WTC11 (cell line): ENCODE measurements at regions not wholly inside any gene's neighbourhood (a gene's known extent, or its start where the extent isn't known, plus 50 kb on each side); places are given as distances from the start of the nearest gene placed in this dataset.

ENCODE experiments used
- ATAC-seq: fragments of 200-7000 bp; cut with Tn5 transposase; 2 replicates; pipeline ENCODE4 v1.10.0; 2021; ENCODE audit warnings: mild to moderate bottlenecking, moderate library complexity
- CTCF ChIA-PET: fragments of 300-600 bp; sonication (Branson Sonifier 250); formaldehyde crosslinking; loops from one replicate; lab custom pipeline; 2021; ENCODE audit warnings: antibody characterized with exemption; lab: Charles Lee
- POLR2A ChIA-PET: fragments of 350-600 bp; sonication (Branson Sonifier 250); formaldehyde crosslinking; loops from one replicate; lab custom pipeline; 2021; ENCODE audit warnings: antibody characterized with exemption; lab: Charles Lee
- DNase-seq: peaks from one replicate; pipeline ENCODE4 v3.0.0; 2021; ENCODE audit warnings: low spot score
- H3K27ac Mint-ChIP-seq: 2 replicates; pipeline ENCODE4 v1.8.0; 2021; ENCODE audit warnings: mixed read lengths
- H3K27me3 Mint-ChIP-seq: 2 replicates; pipeline ENCODE4 v1.8.0; 2021; ENCODE audit warnings: low read depth, mild to moderate bottlenecking, moderate library complexity, mixed read lengths
- H3K36me3 Mint-ChIP-seq: 2 replicates; pipeline ENCODE4 v1.8.0; 2021; ENCODE audit warnings: mixed read lengths
- H3K4me1 Mint-ChIP-seq: 2 replicates; pipeline ENCODE4 v1.8.0; 2022; ENCODE audit warnings: mixed read lengths
- H3K4me3 Mint-ChIP-seq: 2 replicates; pipeline ENCODE4 v1.8.0; 2021; ENCODE audit warnings: mild to moderate bottlenecking, moderate library complexity, mixed read lengths
- H3K9me3 Mint-ChIP-seq: 2 replicates; pipeline ENCODE4 v1.8.0; 2021; ENCODE audit warnings: mixed read lengths
- CBFB ChIP-seq: sonication (generic); formaldehyde crosslinking; IDR thresholded peaks from 2 replicates; pipeline ENCODE4 v1.8.1; 2022; ENCODE audit warnings: mild to moderate bottlenecking, low read depth, missing genetic modification reagents
- ELF4 ChIP-seq: sonication (generic); formaldehyde crosslinking; IDR thresholded peaks from 2 replicates; pipeline ENCODE4 v1.8.1; 2022; ENCODE audit warnings: low read depth, mild to moderate bottlenecking, moderate library complexity, missing genetic modification reagents
- FOXP1 ChIP-seq: sonication (generic); formaldehyde crosslinking; IDR thresholded peaks from 2 replicates; pipeline ENCODE4 v1.8.0; 2022; ENCODE audit warnings: missing genetic modification reagents, mild to moderate bottlenecking, moderate library complexity, borderline replicate concordance
- NFE2L1 ChIP-seq: sonication (generic); formaldehyde crosslinking; IDR thresholded peaks from 2 replicates; pipeline ENCODE4 v1.8.1; 2023; ENCODE audit warnings: missing genetic modification reagents
- NR3C1 ChIP-seq: sonication (generic); formaldehyde crosslinking; conservative IDR thresholded peaks from 2 replicates; pipeline ENCODE4 v1.8.1; 2023; ENCODE audit warnings: low read depth, mild to moderate bottlenecking, missing genetic modification reagents
- TP53 ChIP-seq: sonication (generic); formaldehyde crosslinking; IDR thresholded peaks from 2 replicates; pipeline ENCODE4 v1.8.1; 2023; ENCODE audit warnings: mild to moderate bottlenecking, missing genetic modification reagents
- ZNF138 ChIP-seq: sonication (generic); formaldehyde crosslinking; conservative IDR thresholded peaks from 2 replicates; pipeline ENCODE4 v1.8.1; 2022; ENCODE audit warnings: mild to moderate bottlenecking, moderate library complexity, missing genetic modification reagents
- ZNF396 ChIP-seq: fragments of 250-450 bp; sonication (Bioruptor Pico); IDR thresholded peaks from 2 replicates; pipeline ENCODE4 v1.8.0; 2021; ENCODE audit warnings: mild to moderate bottlenecking, moderate library complexity, borderline replicate concordance
- ZNF671 ChIP-seq: fragments of 250-450 bp; sonication (Bioruptor Pico); IDR thresholded peaks from 2 replicates; pipeline ENCODE4 v1.8.0; 2021; ENCODE audit warnings: mild to moderate bottlenecking
- TF ChIP-seq, protein P1 (sequence below): sonication (generic); formaldehyde crosslinking; IDR thresholded peaks from 2 replicates; pipeline ENCODE4 v1.8.1; 2022; ENCODE audit warnings: missing genetic modification reagents, borderline replicate concordance
- TF ChIP-seq, protein P2 (sequence below): fragments of 250-450 bp; sonication (Bioruptor Pico); conservative IDR thresholded peaks from 2 replicates; pipeline ENCODE4 v1.9.0; 2021; ENCODE audit warnings: mild to moderate bottlenecking
- TF ChIP-seq, protein P3 (sequence below): sonication (generic); formaldehyde crosslinking; IDR thresholded peaks from 2 replicates; pipeline ENCODE4 v1.8.1; 2023; ENCODE audit warnings: mild to moderate bottlenecking, missing genetic modification reagents
- TF ChIP-seq, protein P4 (sequence below): sonication (generic); formaldehyde crosslinking; IDR thresholded peaks from 2 replicates; pipeline ENCODE4 v1.8.0; 2022; ENCODE audit warnings: mild to moderate bottlenecking, missing genetic modification reagents
- TF ChIP-seq, protein P5 (sequence below): fragments of 250-450 bp; sonication (Bioruptor Pico); IDR thresholded peaks from 2 replicates; pipeline ENCODE4 v1.9.0; 2021; ENCODE audit warnings: mild to moderate bottlenecking, borderline replicate concordance
- TF ChIP-seq, protein P6 (sequence below): sonication (generic); formaldehyde crosslinking; IDR thresholded peaks from 2 replicates; pipeline ENCODE4 v1.8.1; 2022; ENCODE audit warnings: low read depth, mild to moderate bottlenecking, moderate library complexity, missing genetic modification reagents, borderline replicate concordance
- TF ChIP-seq, protein P7 (sequence below): sonication (generic); formaldehyde crosslinking; conservative IDR thresholded peaks from 2 replicates; pipeline ENCODE4 v1.8.1; 2023; ENCODE audit warnings: mild to moderate bottlenecking, low read depth, missing genetic modification reagents, moderate library complexity
- TF ChIP-seq, protein P8 (sequence below): sonication (generic); formaldehyde crosslinking; IDR thresholded peaks from 2 replicates; pipeline ENCODE4 v1.8.1; 2023; ENCODE audit warnings: mild to moderate bottlenecking, missing genetic modification reagents, moderate library complexity

DNA sequence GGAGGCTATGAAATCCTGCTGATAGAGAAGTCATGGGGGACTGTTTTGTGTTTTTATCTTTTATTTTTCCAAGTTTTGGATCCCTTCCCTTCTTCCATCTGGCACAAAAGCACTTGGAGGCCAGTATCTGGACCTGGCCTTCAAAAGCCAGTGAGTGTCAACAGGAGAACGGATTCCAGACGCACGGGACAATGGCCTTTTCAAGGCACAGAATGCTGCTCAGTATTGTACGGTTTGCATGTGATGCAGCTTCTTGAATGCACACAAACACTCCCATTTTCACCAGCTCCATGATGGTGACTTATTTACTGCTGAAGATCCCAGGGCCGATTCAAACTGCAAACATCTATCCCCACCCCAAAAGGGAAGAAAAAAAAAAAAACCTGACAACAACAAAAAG, 145.4 kb downstream of the CPEB2 start:
- POLR2A ChIA-PET = no interaction called here
- no peak overlapping the region for H3K4me3 Mint-ChIP-seq
- H3K4me1 Mint-ChIP-seq = peaks cover 40% of the 10 kb centered on the region
- H3K36me3 Mint-ChIP-seq = no peaks in the 10 kb centered on the region
- no peaks in the 10 kb centered on the region; the same call in 1 of the 2 replicates for H3K27me3 Mint-ChIP-seq
- peaks cover 16% of the 10 kb centered on the region for H3K9me3 Mint-ChIP-seq
- CTCF ChIA-PET = no interaction called here
- no peak for ATAC-seq
- TF ChIP-seq ELF4 (no peak), ZNF396 (no peak), ZNF671 (CRISPR knock-in tag) (no peak), FOXP1 (CRISPR knock-in tag) (no peak), CBFB (CRISPR knock-in tag) (no peak), ZNF138 (CRISPR knock-in tag) (no peak), NR3C1 (CRISPR knock-in tag) (no peak), NFE2L1 (CRISPR knock-in tag) (no peak), TP53 (CRISPR knock-in tag) (no peak)
- TF ChIP-seq, protein P1, sequence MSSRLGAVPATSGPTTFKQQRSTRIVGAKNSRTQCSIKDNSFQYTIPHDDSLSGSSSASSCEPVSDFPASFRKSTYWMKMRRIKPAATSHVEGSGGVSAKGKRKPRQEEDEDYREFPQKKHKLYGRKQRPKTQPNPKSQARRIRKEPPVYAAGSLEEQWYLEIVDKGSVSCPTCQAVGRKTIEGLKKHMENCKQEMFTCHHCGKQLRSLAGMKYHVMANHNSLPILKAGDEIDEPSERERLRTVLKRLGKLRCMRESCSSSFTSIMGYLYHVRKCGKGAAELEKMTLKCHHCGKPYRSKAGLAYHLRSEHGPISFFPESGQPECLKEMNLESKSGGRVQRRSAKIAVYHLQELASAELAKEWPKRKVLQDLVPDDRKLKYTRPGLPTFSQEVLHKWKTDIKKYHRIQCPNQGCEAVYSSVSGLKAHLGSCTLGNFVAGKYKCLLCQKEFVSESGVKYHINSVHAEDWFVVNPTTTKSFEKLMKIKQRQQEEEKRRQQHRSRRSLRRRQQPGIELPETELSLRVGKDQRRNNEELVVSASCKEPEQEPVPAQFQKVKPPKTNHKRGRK (CRISPR knock-in tag) = no peak
- TF ChIP-seq, protein P2, sequence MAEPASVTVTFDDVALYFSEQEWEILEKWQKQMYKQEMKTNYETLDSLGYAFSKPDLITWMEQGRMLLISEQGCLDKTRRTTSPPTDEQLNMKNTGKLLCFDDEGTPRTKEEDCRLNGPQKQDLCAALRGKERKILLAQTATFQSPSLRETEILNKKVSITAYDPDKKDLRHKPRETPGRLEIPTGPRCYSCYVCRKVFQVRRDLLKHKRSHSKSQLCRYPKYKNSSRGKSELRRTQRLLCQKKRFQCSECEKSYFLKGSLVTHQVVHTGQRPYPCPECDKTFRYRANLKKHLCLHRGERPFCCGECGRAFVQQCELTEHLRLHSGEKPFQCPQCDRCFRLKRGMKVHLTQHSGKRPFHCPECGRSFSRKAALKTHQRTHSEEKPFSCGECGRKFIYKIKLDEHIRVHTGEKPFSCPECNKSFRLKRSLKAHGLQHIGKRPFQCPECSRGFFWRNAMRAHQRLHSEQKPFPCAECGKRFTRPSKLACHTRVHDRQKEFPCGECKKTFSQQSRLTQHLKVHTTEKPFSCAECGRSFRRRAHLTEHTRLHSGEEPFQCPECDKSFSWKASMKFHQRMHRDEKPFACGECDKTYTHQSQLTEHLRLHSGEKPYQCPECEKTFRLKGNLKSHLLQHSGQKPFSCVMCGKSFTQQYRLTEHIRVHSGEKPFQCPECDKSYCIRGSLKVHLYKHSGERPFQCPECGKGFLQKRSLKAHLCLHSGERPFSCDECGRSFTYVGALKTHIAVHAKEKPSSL = no peak
- TF ChIP-seq, protein P3, sequence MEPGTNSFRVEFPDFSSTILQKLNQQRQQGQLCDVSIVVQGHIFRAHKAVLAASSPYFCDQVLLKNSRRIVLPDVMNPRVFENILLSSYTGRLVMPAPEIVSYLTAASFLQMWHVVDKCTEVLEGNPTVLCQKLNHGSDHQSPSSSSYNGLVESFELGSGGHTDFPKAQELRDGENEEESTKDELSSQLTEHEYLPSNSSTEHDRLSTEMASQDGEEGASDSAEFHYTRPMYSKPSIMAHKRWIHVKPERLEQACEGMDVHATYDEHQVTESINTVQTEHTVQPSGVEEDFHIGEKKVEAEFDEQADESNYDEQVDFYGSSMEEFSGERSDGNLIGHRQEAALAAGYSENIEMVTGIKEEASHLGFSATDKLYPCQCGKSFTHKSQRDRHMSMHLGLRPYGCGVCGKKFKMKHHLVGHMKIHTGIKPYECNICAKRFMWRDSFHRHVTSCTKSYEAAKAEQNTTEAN = no peak
- TF ChIP-seq, protein P4, sequence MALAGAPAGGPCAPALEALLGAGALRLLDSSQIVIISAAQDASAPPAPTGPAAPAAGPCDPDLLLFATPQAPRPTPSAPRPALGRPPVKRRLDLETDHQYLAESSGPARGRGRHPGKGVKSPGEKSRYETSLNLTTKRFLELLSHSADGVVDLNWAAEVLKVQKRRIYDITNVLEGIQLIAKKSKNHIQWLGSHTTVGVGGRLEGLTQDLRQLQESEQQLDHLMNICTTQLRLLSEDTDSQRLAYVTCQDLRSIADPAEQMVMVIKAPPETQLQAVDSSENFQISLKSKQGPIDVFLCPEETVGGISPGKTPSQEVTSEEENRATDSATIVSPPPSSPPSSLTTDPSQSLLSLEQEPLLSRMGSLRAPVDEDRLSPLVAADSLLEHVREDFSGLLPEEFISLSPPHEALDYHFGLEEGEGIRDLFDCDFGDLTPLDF (CRISPR knock-in tag) = no peak
- TF ChIP-seq, protein P5, sequence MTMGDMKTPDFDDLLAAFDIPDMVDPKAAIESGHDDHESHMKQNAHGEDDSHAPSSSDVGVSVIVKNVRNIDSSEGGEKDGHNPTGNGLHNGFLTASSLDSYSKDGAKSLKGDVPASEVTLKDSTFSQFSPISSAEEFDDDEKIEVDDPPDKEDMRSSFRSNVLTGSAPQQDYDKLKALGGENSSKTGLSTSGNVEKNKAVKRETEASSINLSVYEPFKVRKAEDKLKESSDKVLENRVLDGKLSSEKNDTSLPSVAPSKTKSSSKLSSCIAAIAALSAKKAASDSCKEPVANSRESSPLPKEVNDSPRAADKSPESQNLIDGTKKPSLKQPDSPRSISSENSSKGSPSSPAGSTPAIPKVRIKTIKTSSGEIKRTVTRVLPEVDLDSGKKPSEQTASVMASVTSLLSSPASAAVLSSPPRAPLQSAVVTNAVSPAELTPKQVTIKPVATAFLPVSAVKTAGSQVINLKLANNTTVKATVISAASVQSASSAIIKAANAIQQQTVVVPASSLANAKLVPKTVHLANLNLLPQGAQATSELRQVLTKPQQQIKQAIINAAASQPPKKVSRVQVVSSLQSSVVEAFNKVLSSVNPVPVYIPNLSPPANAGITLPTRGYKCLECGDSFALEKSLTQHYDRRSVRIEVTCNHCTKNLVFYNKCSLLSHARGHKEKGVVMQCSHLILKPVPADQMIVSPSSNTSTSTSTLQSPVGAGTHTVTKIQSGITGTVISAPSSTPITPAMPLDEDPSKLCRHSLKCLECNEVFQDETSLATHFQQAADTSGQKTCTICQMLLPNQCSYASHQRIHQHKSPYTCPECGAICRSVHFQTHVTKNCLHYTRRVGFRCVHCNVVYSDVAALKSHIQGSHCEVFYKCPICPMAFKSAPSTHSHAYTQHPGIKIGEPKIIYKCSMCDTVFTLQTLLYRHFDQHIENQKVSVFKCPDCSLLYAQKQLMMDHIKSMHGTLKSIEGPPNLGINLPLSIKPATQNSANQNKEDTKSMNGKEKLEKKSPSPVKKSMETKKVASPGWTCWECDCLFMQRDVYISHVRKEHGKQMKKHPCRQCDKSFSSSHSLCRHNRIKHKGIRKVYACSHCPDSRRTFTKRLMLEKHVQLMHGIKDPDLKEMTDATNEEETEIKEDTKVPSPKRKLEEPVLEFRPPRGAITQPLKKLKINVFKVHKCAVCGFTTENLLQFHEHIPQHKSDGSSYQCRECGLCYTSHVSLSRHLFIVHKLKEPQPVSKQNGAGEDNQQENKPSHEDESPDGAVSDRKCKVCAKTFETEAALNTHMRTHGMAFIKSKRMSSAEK = no peak
- TF ChIP-seq, protein P6, sequence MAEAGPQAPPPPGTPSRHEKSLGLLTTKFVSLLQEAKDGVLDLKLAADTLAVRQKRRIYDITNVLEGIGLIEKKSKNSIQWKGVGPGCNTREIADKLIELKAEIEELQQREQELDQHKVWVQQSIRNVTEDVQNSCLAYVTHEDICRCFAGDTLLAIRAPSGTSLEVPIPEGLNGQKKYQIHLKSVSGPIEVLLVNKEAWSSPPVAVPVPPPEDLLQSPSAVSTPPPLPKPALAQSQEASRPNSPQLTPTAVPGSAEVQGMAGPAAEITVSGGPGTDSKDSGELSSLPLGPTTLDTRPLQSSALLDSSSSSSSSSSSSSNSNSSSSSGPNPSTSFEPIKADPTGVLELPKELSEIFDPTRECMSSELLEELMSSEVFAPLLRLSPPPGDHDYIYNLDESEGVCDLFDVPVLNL (CRISPR knock-in tag) = no peak
- TF ChIP-seq, protein P7, sequence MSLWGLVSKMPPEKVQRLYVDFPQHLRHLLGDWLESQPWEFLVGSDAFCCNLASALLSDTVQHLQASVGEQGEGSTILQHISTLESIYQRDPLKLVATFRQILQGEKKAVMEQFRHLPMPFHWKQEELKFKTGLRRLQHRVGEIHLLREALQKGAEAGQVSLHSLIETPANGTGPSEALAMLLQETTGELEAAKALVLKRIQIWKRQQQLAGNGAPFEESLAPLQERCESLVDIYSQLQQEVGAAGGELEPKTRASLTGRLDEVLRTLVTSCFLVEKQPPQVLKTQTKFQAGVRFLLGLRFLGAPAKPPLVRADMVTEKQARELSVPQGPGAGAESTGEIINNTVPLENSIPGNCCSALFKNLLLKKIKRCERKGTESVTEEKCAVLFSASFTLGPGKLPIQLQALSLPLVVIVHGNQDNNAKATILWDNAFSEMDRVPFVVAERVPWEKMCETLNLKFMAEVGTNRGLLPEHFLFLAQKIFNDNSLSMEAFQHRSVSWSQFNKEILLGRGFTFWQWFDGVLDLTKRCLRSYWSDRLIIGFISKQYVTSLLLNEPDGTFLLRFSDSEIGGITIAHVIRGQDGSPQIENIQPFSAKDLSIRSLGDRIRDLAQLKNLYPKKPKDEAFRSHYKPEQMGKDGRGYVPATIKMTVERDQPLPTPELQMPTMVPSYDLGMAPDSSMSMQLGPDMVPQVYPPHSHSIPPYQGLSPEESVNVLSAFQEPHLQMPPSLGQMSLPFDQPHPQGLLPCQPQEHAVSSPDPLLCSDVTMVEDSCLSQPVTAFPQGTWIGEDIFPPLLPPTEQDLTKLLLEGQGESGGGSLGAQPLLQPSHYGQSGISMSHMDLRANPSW (CRISPR knock-in tag) = no peak
- TF ChIP-seq, protein P8, sequence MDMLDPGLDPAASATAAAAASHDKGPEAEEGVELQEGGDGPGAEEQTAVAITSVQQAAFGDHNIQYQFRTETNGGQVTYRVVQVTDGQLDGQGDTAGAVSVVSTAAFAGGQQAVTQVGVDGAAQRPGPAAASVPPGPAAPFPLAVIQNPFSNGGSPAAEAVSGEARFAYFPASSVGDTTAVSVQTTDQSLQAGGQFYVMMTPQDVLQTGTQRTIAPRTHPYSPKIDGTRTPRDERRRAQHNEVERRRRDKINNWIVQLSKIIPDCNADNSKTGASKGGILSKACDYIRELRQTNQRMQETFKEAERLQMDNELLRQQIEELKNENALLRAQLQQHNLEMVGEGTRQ (CRISPR knock-in tag) = no peak
- no peak overlapping the region for H3K27ac Mint-ChIP-seq
- no peak for DNase-seq
